GM13977 (cell line): ENCODE measurements at regions not wholly inside any gene's neighbourhood (a gene's known extent, or its start where the extent isn't known, plus 50 kb on each side); places are given as distances from the start of the nearest gene placed in this dataset.

ENCODE experiments used
- DNase-seq: peaks from one replicate; pipeline ENCODE4 v3.0.0; 2012; ENCODE audit warnings: low spot score
- CTCF ChIP-seq: IDR thresholded peaks from 2 replicates; pipeline ENCODE4 v1.5.1; 2012; ENCODE audit warnings: mild to moderate bottlenecking, control low read depth; ENCODE audit not compliant: insufficient read depth; ENCODE audit errors: extremely low read depth, missing control alignments
- in situ Hi-C: fragments of 300-500 bp; cut with MboI; formaldehyde crosslinking; loops from one replicate; pipeline ENCODE4 v1.12.0; 2022; ENCODE audit warnings: low sequenced_read_pairs, low pct_unique_long_range_greater_than_20kb, mixed read lengths, inconsistent platforms; ENCODE audit not compliant: unreplicated experiment

DNA sequence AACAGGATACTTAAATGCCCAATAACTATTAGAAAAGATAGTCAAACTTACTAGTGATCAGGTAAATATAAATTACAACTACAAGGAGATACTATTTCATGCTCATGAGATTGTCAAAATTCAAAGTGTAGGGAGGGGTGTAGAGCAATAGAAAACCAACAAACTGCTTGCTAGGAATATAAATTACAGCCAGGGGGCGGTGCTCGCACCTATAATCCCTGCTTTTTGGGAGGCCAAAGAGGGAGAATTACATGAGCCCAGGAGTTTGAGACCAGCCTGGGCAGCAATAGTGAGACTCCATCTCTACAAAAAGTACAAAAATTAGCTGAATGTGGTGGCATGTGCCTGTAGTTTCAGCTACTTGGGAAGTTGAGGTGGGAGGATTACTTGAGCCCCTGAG, 556.5 kb upstream of the NR3C2 start:
- in situ Hi-C loops, result no loop called here
- DNase-seq, result no peak
- peak; percentile 49 for TF ChIP-seq CTCF

DNA sequence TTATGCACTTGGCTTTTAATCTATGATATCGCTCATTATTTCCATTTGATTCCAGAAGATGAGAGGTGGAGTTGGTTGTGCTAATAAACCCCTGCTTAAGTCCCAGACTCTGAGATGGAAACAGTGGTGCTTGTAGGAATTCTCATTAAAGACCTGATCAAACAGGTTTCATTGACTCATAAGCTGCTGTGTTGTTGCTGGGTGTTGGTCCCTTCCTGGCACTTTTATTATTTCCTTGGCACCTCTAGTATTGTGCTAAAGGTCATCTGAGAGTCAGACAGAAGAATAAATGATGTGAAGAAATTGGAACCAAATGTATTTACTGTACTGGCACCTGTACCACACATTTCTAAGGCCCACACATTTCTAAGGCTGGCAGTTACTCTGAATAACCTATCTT, 544.7 kb upstream of the NR3C2 start:
- TF ChIP-seq CTCF, result no peak
- DNase-seq, result no peak
- in situ Hi-C loops, result no loop called here

- in situ Hi-C loops, result no loop called here
- no peak for DNase-seq
- no peak for TF ChIP-seq CTCF
These were observed 542.7 kb upstream of the NR3C2 start for GRCh38 chr4:148984951-148985350.

GRCh38 chr4:148982200-148982599, 540.0 kb upstream of the NR3C2 start:
- in situ Hi-C loops, result no loop called here
- TF ChIP-seq CTCF, result no peak
- no peak for DNase-seq

DNA sequence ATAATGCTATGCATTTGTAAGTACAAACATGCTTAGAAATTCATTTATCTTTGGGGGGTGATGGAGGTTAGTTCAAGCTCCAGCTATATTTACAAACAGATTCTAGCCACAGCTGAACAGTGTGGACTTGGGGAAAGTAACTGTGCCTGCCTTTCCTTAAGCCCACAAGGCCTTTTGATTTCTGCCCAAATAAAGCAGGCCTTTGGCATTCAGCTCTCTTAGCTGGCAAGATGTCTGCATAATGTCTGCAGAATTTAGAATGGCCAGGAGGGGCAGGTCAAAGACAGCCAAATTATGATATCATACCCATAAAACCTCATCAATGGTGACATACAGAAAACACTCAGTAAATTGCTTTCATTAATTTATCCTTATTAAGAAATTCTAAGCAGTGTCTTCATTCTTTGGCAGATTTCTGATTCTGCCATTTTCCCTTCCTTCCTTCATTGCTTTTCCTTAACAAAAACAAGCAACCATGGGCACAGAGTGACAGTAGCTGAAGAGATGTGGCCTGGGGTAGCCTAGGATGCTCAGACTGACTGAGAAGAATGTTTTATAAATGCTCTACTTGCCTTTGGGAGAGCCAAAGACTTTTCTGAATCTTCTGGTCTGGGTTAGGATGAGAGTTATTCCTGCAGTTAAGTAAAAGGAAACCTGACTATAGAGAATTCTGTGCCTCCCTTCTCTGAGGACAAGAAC, 538.7 kb upstream of the NR3C2 start:
- no peak for TF ChIP-seq CTCF
- in situ Hi-C loops, result no loop called here
- DNase-seq, result no peak

- in situ Hi-C loops, result no loop called here
- TF ChIP-seq CTCF, result no peak
- DNase-seq, result no peak
These were observed 536.1 kb upstream of the NR3C2 start for GRCh38 chr4:148978301-148978700.
